ENCODE measurements at regions not wholly inside any gene's neighbourhood (a gene's known extent, or its start where the extent isn't known, plus 50 kb on each side); places are given as distances from the start of the nearest gene placed in this dataset.

DNA sequence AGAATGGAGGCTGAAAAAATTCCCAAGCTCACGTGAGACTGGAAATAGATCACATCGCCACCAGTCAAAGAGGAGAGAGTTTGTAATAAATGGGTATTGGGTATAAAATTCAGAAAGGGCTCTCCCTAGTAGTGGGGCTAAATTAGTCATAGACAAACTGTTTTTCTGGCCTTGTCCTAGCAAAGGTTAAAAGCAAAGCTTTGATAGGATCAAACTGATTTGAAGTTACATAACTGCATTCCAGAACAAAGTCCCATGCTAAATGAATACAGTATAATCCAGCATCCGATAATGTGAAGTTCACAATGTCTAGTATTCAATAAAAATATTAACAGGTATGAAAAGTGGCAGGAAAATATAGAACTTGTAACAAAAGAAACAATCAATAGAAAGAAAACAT, 149.8 kb upstream of the ATXN1 start (continued):
- TF ChIP-seq, protein P1, sequence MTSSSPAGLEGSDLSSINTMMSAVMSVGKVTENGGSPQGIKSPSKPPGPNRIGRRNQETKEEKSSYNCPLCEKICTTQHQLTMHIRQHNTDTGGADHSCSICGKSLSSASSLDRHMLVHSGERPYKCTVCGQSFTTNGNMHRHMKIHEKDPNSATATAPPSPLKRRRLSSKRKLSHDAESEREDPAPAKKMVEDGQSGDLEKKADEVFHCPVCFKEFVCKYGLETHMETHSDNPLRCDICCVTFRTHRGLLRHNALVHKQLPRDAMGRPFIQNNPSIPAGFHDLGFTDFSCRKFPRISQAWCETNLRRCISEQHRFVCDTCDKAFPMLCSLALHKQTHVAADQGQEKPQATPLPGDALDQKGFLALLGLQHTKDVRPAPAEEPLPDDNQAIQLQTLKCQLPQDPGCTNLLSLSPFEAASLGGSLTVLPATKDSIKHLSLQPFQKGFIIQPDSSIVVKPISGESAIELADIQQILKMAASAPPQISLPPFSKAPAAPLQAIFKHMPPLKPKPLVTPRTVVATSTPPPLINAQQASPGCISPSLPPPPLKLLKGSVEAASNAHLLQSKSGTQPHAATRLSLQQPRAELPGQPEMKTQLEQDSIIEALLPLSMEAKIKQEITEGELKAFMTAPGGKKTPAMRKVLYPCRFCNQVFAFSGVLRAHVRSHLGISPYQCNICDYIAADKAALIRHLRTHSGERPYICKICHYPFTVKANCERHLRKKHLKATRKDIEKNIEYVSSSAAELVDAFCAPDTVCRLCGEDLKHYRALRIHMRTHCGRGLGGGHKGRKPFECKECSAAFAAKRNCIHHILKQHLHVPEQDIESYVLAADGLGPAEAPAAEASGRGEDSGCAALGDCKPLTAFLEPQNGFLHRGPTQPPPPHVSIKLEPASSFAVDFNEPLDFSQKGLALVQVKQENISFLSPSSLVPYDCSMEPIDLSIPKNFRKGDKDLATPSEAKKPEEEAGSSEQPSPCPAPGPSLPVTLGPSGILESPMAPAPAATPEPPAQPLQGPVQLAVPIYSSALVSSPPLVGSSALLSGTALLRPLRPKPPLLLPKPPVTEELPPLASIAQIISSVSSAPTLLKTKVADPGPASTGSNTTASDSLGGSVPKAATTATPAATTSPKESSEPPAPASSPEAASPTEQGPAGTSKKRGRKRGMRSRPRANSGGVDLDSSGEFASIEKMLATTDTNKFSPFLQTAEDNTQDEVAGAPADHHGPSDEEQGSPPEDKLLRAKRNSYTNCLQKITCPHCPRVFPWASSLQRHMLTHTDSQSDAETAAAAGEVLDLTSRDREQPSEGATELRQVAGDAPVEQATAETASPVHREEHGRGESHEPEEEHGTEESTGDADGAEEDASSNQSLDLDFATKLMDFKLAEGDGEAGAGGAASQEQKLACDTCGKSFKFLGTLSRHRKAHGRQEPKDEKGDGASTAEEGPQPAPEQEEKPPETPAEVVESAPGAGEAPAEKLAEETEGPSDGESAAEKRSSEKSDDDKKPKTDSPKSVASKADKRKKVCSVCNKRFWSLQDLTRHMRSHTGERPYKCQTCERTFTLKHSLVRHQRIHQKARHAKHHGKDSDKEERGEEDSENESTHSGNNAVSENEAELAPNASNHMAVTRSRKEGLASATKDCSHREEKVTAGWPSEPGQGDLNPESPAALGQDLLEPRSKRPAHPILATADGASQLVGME (CRISPR knock-in tag; IDR thresholded peaks at IDR 0.05), result no peak
- TF ChIP-seq ZC3H8 (IDR thresholded peaks at IDR 0.05), result no peak
- TF ChIP-seq NR3C1 (CRISPR knock-in tag; IDR thresholded peaks at IDR 0.05), result no peak
- no peak for TF ChIP-seq KAT8 (IDR thresholded peaks at IDR 0.05; ENCODE audit: low read depth)
- no peak for TF ChIP-seq ZNF133 (CRISPR knock-in tag; IDR thresholded peaks at IDR 0.05)

DNA sequence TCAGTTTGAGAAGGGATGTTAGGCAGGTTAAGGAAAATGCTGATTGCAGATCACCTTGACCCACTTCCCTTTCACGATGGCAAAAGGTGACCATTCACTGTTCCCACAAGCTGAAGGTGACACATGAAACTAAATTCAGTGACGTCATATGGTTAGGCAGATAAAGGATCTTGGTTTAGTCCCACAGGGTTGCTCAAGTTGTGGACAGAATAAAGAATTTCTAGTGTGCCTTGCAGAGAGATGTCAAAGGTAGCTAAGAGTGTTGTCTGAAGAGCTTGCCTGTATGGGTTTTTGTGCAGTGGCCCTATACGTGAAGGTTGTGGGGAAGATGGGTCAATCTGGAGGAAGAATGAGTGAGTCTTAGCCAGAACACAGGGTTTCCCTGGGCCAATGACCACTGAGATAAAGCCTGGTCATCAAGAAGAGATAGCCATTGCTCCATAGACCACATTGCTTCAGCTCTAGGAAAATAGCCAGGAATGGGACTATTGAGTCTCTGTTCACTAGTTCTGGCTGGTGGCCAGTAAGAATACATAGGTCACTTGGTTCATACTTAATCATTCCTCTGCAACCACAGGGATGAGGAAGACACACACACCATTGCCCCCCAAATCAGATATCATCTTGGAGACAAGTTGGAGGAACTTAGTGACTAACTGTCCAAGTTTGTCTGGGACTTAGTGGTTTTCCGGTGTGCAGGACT, 148.5 kb upstream of the ATXN1 start:
- ATAC-seq, result no peak
- H3K4me1 ChIP-seq (replicated peaks in 1 of 2; ENCODE audit: control insufficient read depth in 2 of 2, insufficient read depth in 2 of 2, low read length in 2 of 2), result no peaks in the 10 kb centered on the region
- H3K4me2 ChIP-seq (ENCODE audit: insufficient read depth, low read length), result no peak overlapping the region
- ChIA-PET POLR2A (interaction anchor here (1.1 to 1.2 kb wide), 2 partner anchors 10 to 31 kb away, joined by 3 to 4 read pairs; no protein-coding TSS in a partner anchor), CTCF (ENCODE audit: low intra/inter-chr PET ratio) (no interaction called here)
- H3K79me2 ChIP-seq (ENCODE audit: control insufficient read depth, insufficient read depth, low read length), result no peaks in the 10 kb centered on the region
- H4K20me1 ChIP-seq (replicated peaks; ENCODE audit: control insufficient read depth, insufficient read depth, low read length), result no peaks in the 10 kb centered on the region
- in situ Hi-C loops (cut with MboI), result no loop called here
- no peak overlapping the region for H2AFZ ChIP-seq (ENCODE audit: low read depth, low read length)
- 1% methylated on average over 4 of the region's 4 CpGs for WGBS (ENCODE audit: insufficient coverage, low coverage, missing lambda C conversion rate)
- no peak for FAIRE-seq
- no peaks in the 10 kb centered on the region for H3K9me1 ChIP-seq (ENCODE audit: control insufficient read depth, insufficient read depth, low read length)
- no peak overlapping the region for H3K4me3 ChIP-seq
- H3K27me3 ChIP-seq (ENCODE audit: control insufficient read depth in 2 of 2, insufficient read depth in 2 of 2, low read length in 2 of 2), result peaks cover 0 to 4% of the 10 kb centered on the region in 2 experiments; a peak in 1 of 5 replicates
- no TSS peak for BruUV-seq (replicated peaks)
- no peaks in the 10 kb centered on the region; the same call in 1 of the 2 replicates for H3K9me3 ChIP-seq (replicated peaks; ENCODE audit: control insufficient read depth, insufficient read depth, low read depth, low read length)
- no peak overlapping the region for H3K9ac ChIP-seq (ENCODE audit: insufficient read depth in 1 of 2, low read depth in 2 of 2, low read length in 2 of 2)
- no peak for DNase-seq (ENCODE audit: extremely low read depth in 1 of 4, low spot score in 3 of 4)
- intact Hi-C loops (cut with micrococcal nuclease), result no loop called here
- no peak overlapping the region for H3K27ac ChIP-seq (ENCODE audit: extremely low read depth, low read depth, low read length)
- H3K36me3 ChIP-seq (ENCODE audit: control insufficient read depth, insufficient read depth, low read length), result no peaks in the 10 kb centered on the region
- TF ChIP-seq RUNX1 (IDR thresholded peaks at IDR 0.05; ENCODE audit: low read depth) (no peak), ATF1 (CRISPR knock-in tag; IDR thresholded peaks at IDR 0.05) (no peak), ATF1 (tag; IDR thresholded peaks at IDR 0.05) (peak; percentile 84), FOSL1 (tag; conservative IDR thresholded peaks at IDR 0.05) (peak; percentile 20; the same call in 1 of the 2 replicates), JUND (IDR thresholded peaks at IDR 0.05; ENCODE audit: borderline replicate concordance, low read depth, low read length) (0 out of 2 replicates have a peak, but pooled peaks have one; percentile 20), JUND (tag; IDR thresholded peaks at IDR 0.05; ENCODE audit: borderline replicate concordance, low read depth, low read length) (peak; percentile 77), CREM (IDR thresholded peaks at IDR 0.05; ENCODE audit: low read depth) (0 out of 2 replicates have a peak, but pooled peaks have one; percentile 28)
- TF ChIP-seq, protein P2, sequence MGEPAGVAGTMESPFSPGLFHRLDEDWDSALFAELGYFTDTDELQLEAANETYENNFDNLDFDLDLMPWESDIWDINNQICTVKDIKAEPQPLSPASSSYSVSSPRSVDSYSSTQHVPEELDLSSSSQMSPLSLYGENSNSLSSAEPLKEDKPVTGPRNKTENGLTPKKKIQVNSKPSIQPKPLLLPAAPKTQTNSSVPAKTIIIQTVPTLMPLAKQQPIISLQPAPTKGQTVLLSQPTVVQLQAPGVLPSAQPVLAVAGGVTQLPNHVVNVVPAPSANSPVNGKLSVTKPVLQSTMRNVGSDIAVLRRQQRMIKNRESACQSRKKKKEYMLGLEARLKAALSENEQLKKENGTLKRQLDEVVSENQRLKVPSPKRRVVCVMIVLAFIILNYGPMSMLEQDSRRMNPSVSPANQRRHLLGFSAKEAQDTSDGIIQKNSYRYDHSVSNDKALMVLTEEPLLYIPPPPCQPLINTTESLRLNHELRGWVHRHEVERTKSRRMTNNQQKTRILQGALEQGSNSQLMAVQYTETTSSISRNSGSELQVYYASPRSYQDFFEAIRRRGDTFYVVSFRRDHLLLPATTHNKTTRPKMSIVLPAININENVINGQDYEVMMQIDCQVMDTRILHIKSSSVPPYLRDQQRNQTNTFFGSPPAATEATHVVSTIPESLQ (CRISPR knock-in tag; IDR thresholded peaks at IDR 0.05), result no peak

Data from K562 (cell line).